A549 (cell line): ENCODE measurements at regions not wholly inside any gene's neighbourhood (a gene's known extent, or its start where the extent isn't known, plus 50 kb on each side); places are given as distances from the start of the nearest gene placed in this dataset.

Source experiments
- BHLHE40 ChIP-seq: IDR thresholded peaks from 2 replicates; pipeline ENCODE4 v1.6.1; 2012; ENCODE audit warnings: low read depth, low read length, inconsistent platforms
- CEBPB ChIP-seq, 2 experiments: fragments of >200 bp in 1 of 2; sonication (Bioruptor Twin) in 1 of 2; formaldehyde crosslinking in 1 of 2; IDR thresholded peaks; 2 replicates each; pipeline ENCODE4 v1.6.1; 2012 to 2016
- CTCF ChIP-seq: fragments of >200 bp; sonication (Bioruptor Twin); formaldehyde crosslinking; IDR thresholded peaks from 3 replicates; pipeline ENCODE4 v1.5.1; 2016
- EP300 ChIP-seq, 2 experiments: fragments of >200 bp; sonication (Bioruptor Twin); formaldehyde crosslinking; IDR thresholded peaks; 2 replicates in 1 of 2; 3 replicates in 1 of 2; pipeline ENCODE4 v1.6.1; 2016 to 2017
- JUNB ChIP-seq: fragments of >200 bp; sonication (Bioruptor Twin); formaldehyde crosslinking; IDR thresholded peaks from 2 replicates; pipeline ENCODE4 v1.6.1; 2016
- MAX ChIP-seq: IDR thresholded peaks from 2 replicates; pipeline ENCODE4 v1.6.1; 2012
- MYC ChIP-seq: IDR thresholded peaks from 2 replicates; pipeline ENCODE4 v1.6.1; 2012; ENCODE audit warnings: mild to moderate bottlenecking, inconsistent platforms, low read length, improper control_type of control experiment, borderline replicate concordance
- PHF8 ChIP-seq: fragments of 200-600 bp; sonication (generic); IDR thresholded peaks from 2 replicates; pipeline ENCODE4 v1.6.1; 2016; ENCODE audit warnings: low read depth, mild to moderate bottlenecking, antibody characterized with exemption, moderate library complexity, borderline replicate concordance
- POLR2A ChIP-seq: IDR thresholded peaks from 2 replicates; pipeline ENCODE4 v1.6.1; 2012; ENCODE audit warnings: mild to moderate bottlenecking, low read length
- RARB ChIP-seq: fragments of 250-450 bp; sonication (Bioruptor Pico); IDR thresholded peaks from 2 replicates; pipeline ENCODE4 v1.8.0; 2021; ENCODE audit warnings: mild to moderate bottlenecking, moderate library complexity
- SMC3 ChIP-seq: fragments of >200 bp; sonication (Bioruptor Twin); formaldehyde crosslinking; IDR thresholded peaks from 3 replicates; pipeline ENCODE4 v1.6.1; 2018; ENCODE audit warnings: inconsistent platforms
- USF2 ChIP-seq: fragments of 450-650 bp; IDR thresholded peaks from 2 replicates; pipeline ENCODE4 v1.6.1; 2014; ENCODE audit warnings: antibody characterized with exemption
- TF ChIP-seq, protein P1 (sequence below): fragments of 200-600 bp; sonication (generic); IDR thresholded peaks from 2 replicates; pipeline ENCODE4 v1.6.1; 2016; ENCODE audit warnings: antibody characterized with exemption, mild to moderate bottlenecking, moderate library complexity

DNA sequence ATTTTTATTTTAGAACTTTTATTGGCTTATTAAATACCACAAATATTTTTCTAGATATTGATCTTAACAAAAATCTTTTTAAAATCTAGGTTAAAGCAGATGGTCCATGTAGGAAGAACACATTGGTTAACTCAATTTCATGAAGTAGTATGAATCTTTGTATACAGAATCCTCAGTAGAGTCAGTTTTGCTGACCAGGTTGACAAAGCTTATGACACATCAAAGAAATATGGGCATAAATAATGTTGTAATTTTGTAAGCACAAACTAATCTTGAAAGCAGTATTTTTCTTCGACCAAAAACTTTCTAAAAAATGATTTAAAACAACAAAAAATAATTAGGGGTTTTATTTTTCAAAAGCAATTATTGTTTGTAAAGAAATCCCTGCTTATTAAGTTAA is 479.3 kb upstream of the PCDH10 start:
- TF ChIP-seq POLR2A (no peak), BHLHE40 (no peak), MYC (no peak), CTCF (no peak), SMC3 (no peak), MAX (no peak), PHF8 (no peak), CEBPB (IDR thresholded peaks at IDR 0.05) (no peak), RARB (CRISPR knock-in tag) (no peak), USF2 (no peak), JUNB (no peak), EP300 (IDR thresholded peaks at IDR 0.05) (no peak)
- TF ChIP-seq, protein P1, sequence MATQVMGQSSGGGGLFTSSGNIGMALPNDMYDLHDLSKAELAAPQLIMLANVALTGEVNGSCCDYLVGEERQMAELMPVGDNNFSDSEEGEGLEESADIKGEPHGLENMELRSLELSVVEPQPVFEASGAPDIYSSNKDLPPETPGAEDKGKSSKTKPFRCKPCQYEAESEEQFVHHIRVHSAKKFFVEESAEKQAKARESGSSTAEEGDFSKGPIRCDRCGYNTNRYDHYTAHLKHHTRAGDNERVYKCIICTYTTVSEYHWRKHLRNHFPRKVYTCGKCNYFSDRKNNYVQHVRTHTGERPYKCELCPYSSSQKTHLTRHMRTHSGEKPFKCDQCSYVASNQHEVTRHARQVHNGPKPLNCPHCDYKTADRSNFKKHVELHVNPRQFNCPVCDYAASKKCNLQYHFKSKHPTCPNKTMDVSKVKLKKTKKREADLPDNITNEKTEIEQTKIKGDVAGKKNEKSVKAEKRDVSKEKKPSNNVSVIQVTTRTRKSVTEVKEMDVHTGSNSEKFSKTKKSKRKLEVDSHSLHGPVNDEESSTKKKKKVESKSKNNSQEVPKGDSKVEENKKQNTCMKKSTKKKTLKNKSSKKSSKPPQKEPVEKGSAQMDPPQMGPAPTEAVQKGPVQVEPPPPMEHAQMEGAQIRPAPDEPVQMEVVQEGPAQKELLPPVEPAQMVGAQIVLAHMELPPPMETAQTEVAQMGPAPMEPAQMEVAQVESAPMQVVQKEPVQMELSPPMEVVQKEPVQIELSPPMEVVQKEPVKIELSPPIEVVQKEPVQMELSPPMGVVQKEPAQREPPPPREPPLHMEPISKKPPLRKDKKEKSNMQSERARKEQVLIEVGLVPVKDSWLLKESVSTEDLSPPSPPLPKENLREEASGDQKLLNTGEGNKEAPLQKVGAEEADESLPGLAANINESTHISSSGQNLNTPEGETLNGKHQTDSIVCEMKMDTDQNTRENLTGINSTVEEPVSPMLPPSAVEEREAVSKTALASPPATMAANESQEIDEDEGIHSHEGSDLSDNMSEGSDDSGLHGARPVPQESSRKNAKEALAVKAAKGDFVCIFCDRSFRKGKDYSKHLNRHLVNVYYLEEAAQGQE, result no peak
